Osteocyte (in vitro differentiated cells): ENCODE measurements at regions not wholly inside any gene's neighbourhood (a gene's known extent, or its start where the extent isn't known, plus 50 kb on each side); places are given as distances from the start of the nearest gene placed in this dataset.

ENCODE experiments used
- DNase-seq: peaks from one replicate; pipeline ENCODE4 v3.0.0; 2021; ENCODE audit warnings: mixed read lengths; ENCODE audit not compliant: unreplicated experiment; ENCODE audit errors: extremely low spot score
- H3K27ac Mint-ChIP-seq: one replicate; pipeline ENCODE4 v1.8.0; 2021; ENCODE audit warnings: mild to moderate bottlenecking, mixed read lengths; ENCODE audit not compliant: unreplicated experiment
- H3K27me3 Mint-ChIP-seq: one replicate; pipeline ENCODE4 v1.8.0; 2021; ENCODE audit warnings: mixed read lengths; ENCODE audit not compliant: unreplicated experiment
- H3K36me3 Mint-ChIP-seq: one replicate; pipeline ENCODE4 v1.8.0; 2021; ENCODE audit warnings: mixed read lengths; ENCODE audit not compliant: unreplicated experiment
- H3K4me1 Mint-ChIP-seq: one replicate; pipeline ENCODE4 v1.8.0; 2021; ENCODE audit warnings: mixed read lengths; ENCODE audit not compliant: unreplicated experiment
- H3K4me3 Mint-ChIP-seq: one replicate; pipeline ENCODE4 v1.8.0; 2021; ENCODE audit warnings: mild to moderate bottlenecking, moderate library complexity, mixed read lengths; ENCODE audit not compliant: unreplicated experiment
- H3K9me3 Mint-ChIP-seq: one replicate; pipeline ENCODE4 v1.8.0; 2021; ENCODE audit warnings: mixed read lengths; ENCODE audit not compliant: unreplicated experiment
- TF ChIP-seq, protein P1 (sequence below): fragments of 200-600 bp; sonication (generic); IDR thresholded peaks from 2 replicates; pipeline ENCODE4 v1.5.0; 2021; ENCODE audit warnings: antibody characterized with exemption, mild to moderate bottlenecking, moderate library complexity

DNA sequence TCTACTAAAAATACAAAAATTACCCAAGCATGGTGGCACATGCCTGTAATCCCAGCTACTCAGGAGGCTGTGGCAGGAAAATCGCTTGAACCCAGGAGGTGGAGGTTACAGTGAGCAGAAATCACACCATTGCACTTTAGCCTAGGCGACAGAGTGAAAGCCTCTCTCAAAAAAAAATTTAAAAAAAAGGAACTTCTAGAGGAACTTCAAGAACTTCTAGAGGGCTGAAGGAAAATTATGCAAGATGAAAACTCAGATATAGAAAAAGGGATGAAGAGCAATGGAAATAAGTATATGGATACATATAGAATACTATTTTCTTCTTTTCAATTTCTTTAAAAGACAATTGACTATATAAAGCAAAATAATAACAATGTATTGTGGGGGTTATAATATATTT is 51.2 kb upstream of the PRR5 start:
- Mint-ChIP-seq H3K4me3 (no peak overlapping the region), H3K27ac (no peak overlapping the region), H3K4me1 (no peaks in the 10 kb centered on the region), H3K27me3 (peaks cover 20% of the 10 kb centered on the region), H3K9me3 (no peaks in the 10 kb centered on the region), H3K36me3 (no peaks in the 10 kb centered on the region)
- TF ChIP-seq, protein P1, sequence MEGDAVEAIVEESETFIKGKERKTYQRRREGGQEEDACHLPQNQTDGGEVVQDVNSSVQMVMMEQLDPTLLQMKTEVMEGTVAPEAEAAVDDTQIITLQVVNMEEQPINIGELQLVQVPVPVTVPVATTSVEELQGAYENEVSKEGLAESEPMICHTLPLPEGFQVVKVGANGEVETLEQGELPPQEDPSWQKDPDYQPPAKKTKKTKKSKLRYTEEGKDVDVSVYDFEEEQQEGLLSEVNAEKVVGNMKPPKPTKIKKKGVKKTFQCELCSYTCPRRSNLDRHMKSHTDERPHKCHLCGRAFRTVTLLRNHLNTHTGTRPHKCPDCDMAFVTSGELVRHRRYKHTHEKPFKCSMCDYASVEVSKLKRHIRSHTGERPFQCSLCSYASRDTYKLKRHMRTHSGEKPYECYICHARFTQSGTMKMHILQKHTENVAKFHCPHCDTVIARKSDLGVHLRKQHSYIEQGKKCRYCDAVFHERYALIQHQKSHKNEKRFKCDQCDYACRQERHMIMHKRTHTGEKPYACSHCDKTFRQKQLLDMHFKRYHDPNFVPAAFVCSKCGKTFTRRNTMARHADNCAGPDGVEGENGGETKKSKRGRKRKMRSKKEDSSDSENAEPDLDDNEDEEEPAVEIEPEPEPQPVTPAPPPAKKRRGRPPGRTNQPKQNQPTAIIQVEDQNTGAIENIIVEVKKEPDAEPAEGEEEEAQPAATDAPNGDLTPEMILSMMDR = no peak
- DNase-seq = no peak

DNA sequence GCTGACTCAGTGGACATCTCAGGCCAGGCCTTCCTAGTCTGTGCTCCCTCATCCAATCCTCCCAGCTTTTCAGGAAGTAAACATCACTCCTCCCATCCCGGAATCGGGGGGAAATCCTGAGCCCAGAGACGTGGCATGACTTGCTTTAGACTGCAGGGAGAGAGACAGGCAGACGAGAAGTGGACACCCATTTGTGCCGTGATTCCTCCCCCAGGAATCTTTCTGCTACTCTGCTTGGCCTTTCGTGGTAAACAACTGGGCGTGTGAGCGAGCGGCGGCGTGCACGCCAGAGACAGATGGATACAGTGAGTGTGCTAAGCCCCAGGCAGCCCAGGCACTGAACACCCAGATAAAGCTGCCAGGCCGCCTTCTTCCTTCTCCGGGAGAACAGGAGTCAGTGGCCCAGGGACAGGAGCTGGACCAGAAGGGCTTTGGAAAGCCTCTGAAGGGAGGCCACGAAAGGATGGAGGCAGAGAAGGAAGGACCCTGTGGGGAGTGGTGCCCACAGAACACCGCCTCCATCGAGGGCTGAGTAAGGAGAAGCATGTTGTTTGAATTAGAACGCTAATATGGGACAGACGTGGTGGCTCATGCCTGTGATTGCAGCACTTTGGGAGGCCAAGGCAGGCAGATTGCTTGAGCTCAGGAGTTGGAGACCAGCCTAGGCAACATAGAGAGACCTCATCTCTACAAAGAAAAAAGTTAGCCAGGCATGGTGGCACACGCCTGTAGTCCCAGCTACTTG is 53.0 kb upstream of the PRR5 start:
- H3K27ac Mint-ChIP-seq = no peak overlapping the region
- no peak overlapping the region for H3K4me3 Mint-ChIP-seq
- H3K36me3 Mint-ChIP-seq = no peaks in the 10 kb centered on the region
- TF ChIP-seq, protein P1 = no peak
- no peaks in the 10 kb centered on the region for H3K9me3 Mint-ChIP-seq
- H3K4me1 Mint-ChIP-seq = no peaks in the 10 kb centered on the region
- DNase-seq = no peak
- peaks cover 34% of the 10 kb centered on the region for H3K27me3 Mint-ChIP-seq

DNA sequence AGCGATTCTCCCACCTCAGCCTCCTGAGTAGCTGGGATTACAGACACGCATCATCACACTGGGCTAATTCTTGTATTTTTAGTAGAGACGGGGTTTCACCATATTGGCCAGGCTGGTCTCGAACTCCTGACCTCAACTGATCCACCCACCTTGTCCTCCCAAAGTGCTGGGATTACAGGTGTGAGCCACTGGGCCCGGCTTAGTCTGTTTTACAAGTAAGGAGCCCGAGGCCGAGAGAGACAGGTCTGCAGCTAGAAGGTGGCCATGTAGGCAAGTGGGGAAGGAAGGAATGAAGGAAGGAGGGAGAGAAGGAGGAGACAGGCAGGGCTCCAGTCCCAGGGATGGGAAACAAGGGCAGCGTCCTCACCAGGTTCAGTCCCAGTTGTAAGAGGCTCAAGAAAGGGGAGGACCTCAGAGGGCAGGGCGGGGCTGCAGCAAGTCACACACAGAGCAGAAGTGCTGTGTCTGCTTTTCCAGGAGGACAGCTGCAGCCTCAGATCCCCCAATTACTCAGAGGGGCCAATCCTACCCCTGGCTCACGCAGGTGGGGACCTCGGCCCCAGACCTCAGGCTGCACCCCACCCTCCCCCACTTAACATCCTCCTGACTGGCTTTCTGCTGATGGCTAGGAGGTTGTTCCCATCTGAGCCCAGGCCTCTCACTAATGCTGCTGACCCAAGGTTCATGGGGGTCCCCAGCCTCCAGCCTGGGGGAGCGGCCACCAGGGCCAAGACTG is 53.8 kb upstream of the PRR5 start:
- no peaks in the 10 kb centered on the region for H3K4me1 Mint-ChIP-seq
- H3K27me3 Mint-ChIP-seq = peaks cover 34% of the 10 kb centered on the region
- no peaks in the 10 kb centered on the region for H3K9me3 Mint-ChIP-seq
- H3K4me3 Mint-ChIP-seq = no peak overlapping the region
- no peak for DNase-seq
- no peaks in the 10 kb centered on the region for H3K36me3 Mint-ChIP-seq
- TF ChIP-seq, protein P1 = no peak
- H3K27ac Mint-ChIP-seq = no peak overlapping the region

DNA sequence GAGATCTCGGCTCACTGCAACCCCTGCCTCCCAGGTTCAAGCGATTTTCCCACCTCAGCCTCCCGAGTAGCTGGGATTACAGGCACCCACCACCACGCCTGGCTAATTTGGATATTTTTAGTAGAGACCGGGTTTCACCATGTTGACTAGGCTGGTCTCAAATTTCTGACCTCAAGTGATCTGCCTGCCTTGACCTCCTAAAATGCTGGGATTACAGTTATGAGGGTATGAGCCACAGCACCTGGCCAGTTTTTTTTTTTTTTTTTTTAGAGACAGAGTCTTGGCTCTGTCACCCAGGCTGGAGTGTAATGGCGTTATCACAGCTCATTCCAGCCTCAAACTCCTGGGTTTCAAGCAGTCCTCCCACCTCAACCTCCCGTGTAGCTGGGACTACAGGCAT is 54.9 kb upstream of the PRR5 start:
- Mint-ChIP-seq H3K27me3 (peaks cover 39% of the 10 kb centered on the region), H3K27ac (no peak overlapping the region), H3K4me1 (no peaks in the 10 kb centered on the region), H3K4me3 (no peak overlapping the region), H3K36me3 (no peaks in the 10 kb centered on the region), H3K9me3 (no peaks in the 10 kb centered on the region)
- TF ChIP-seq, protein P1 = no peak
- no peak for DNase-seq

DNA sequence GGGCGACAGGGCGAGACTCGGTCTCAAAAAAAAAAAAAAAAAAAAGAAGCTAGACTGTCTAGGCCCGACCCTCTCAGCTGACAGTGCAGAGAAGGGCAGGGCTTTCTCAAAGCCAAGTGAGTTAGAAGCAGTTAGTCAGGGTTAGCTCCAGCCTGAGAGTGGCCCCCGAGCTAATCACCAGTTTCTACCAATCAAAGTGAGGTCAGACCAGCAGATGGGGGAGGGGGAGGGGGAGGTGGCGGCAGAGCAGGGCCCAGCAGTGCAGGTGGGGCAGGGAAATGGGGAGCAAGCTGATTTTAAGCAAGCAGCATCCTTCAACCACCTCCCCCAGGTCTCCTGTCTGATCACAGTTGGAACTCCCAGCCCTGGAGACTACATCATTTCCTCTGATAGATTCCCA is 55.3 kb upstream of the PRR5 start:
- Mint-ChIP-seq H3K27ac (no peak overlapping the region), H3K4me1 (no peaks in the 10 kb centered on the region), H3K27me3 (peaks cover 39% of the 10 kb centered on the region), H3K9me3 (no peaks in the 10 kb centered on the region), H3K4me3 (no peak overlapping the region), H3K36me3 (no peaks in the 10 kb centered on the region)
- no peak for DNase-seq
- TF ChIP-seq, protein P1 = no peak
